ENCODE measurements at regions not wholly inside any gene's neighbourhood (a gene's known extent, or its start where the extent isn't known, plus 50 kb on each side); places are given as distances from the start of the nearest gene placed in this dataset.
A peak's percentile ranks its signal among the peaks of the same experiment; 100 is the strongest.
"Not testable (repeated sequence)": the region's sequence is repeated elsewhere in the genome, so short reads cannot be mapped to it uniquely, and the experiment has no call there.

DNA sequence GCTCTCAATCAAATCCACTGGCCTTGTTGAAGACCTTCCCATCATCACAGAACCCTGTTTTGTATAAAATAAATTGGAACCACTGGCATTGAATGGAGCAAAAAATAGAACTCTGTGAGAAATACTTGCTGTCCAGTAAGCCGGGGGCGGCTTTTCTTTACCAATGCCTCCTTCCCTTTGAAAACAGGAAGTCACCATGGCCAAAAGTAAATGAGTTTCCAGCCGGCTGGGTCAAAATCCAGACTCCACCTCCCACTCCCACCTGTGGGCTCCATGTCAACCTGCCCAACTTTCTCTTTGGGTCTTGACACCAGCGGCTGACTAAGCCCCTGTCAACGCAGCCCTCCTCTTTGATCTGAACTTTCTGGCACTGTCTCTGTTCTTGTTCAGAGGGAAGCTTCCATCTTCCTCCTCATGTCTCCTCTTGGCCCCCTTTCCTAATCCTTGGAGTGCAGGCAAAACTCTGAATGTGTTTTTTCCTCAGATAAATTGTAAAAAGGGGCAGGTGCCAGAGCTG is 95.2 kb downstream of the TFAP2C start:
- no peak for DNase-seq (ENCODE audit: low spot score)

DNA sequence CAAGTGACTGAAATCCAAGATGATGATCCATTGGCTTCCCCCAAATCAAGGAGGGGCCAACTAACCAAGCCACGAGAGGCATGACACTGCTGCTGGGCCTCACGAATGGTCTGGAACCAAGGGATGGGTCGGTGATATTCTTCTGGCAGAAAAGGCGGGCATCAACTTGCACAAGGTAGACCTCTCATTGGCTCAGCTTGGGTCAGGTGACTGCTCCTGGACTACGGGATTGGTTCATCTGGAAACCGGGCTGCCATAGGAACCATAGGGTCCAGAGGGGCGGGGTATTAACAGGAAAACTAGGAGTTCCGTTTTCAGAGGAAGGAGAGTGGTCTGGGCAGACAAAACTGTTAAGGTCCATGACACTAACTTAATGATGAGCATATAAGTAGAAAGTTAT is 100.9 kb downstream of the TFAP2C start:
- no peak for DNase-seq (ENCODE audit: low spot score)

DNA sequence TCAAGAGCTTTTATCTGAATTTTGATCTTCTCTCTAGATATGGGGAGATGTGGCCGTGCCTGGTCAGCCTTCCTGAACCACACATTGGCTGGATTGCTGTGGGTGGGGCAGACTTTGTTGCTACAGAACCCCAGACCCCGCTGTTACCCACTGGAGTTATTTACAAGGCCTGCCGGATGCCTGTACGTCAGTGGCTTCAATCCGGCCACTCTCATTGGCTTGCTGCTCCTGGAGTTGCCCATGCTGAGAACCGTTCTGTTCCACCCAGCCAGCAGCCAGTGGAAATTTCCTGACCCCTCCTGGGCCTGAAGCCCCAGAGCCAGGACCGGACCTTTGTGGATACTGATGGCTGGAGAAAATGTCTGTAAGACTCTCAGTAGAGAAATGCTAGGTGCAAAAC is 101.9 kb downstream of the TFAP2C start:
- DNase-seq (ENCODE audit: low spot score) = no peak

DNA sequence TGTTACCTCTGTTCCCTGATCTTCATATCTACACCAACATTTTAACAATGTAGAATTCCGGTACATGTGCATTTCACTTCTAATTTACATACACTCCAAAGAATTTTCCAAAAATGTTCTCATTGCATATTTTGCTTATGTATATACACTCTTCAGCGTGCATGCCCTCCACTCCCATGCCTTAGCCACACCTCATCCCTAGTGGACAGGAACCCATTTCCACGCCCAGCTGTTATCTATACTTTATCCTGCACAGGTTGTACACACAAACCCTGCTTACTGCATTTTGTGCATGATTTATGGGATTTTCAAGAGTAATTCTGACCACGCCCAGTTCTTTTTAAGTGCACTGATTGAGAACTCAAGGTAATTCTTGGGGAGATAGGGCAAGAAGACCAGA is 102.4 kb downstream of the TFAP2C start:
- DNase-seq (ENCODE audit: low spot score) = no peak

DNA sequence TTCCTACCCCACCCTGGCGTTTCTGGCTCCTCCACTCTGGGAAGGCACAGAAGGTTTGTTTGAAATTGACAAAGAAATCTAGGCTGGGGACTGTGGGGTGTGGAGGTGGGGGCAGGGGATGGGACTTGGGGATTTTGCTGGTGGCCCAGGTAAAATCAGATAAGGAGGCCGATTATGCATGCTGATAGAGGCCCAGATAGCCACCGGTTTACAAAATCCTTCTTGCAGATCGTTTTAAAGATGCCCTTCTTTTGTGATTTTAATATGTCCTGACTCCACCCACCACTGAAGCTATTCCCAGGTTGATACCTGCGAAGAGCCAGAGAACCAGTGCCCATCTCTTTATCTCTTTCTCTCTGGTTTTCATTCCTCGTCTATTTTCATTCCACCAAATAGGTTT is 104.9 kb downstream of the TFAP2C start:
- DNase-seq (ENCODE audit: low spot score) = no peak

DNA sequence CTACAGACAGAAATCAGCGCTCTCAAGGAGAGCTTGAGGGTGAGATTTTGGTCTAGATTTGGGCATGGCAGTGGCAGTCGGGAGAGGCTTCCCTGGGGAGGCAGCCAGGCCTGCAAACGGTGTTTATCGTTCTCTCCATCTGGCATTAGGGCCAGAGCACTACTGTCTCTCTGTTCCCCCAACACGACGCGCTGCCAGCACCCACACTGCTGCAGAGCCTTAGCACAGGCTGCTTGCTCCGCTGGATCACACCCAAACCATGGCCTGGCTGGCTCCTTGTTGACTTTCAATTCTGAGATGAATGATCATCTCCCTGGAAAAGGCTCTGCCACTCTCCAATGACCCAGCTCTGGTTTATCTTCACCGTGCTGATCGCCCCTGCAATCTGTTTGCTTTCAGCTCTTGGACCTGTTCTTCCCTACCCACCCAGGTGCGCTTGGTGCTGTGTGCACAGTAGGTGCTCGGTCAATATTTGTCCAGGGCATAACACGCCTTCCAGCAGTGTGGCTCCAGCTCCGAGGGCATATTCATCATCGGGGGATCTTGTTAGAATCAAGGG is 106.1 kb downstream of the TFAP2C start:
- DNase-seq (ENCODE audit: low spot score) = no peak

DNA sequence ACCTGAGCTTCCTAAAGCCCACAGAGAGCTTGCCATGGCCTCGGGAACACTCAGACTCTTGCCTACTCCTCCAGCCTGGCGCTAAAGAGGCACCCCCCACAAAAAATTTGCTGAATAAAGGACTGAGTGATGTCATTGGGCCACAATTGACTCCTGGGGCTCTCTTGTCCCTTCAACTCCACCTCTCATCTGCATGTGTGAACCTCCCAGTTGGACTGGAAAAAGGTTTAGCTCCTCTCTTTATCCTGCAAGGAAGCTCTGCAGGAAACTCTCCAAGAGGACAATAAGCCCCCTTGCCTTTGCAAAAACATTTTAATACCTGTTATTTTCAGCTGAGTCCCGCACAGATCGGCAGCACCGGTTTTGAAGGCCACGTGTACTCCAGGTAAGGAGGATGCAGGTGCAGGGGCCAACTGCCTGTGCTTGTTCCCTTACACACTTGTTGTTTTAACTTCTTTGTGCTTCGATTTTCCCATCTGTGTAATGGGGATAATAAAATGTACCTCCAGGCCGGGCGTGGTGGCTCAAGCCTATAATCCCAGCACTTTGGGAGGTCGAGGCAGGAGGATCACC is 107.3 kb downstream of the TFAP2C start:
- no peak for DNase-seq (ENCODE audit: low spot score)

DNA sequence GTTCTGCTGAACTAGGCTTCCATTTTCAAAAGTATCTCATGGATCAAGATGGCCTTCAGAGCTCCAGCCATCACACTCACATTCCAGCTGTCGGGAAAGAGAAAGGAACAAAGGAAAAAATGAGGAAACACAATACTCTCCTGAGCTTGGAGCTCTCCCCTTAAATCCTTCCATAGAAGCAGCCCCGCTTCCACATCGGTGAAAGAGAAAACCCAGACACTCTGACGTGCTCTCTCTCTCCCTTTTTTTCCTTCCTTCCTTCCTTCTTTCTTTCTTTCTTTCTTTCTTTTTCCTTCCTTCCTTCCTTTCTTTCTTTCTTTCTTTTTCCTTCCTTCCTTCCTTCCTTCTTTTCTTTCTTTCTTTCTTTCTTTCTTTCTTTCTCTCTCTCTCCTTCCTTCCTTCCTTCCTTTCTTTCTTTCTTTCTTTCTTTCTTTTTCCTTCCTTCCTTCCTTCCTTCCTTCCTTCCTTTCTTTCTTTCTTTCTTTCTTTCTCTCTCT is 115.3 kb downstream of the TFAP2C start:
- not testable (repeated sequence) for DNase-seq (ENCODE audit: low spot score)

DNA sequence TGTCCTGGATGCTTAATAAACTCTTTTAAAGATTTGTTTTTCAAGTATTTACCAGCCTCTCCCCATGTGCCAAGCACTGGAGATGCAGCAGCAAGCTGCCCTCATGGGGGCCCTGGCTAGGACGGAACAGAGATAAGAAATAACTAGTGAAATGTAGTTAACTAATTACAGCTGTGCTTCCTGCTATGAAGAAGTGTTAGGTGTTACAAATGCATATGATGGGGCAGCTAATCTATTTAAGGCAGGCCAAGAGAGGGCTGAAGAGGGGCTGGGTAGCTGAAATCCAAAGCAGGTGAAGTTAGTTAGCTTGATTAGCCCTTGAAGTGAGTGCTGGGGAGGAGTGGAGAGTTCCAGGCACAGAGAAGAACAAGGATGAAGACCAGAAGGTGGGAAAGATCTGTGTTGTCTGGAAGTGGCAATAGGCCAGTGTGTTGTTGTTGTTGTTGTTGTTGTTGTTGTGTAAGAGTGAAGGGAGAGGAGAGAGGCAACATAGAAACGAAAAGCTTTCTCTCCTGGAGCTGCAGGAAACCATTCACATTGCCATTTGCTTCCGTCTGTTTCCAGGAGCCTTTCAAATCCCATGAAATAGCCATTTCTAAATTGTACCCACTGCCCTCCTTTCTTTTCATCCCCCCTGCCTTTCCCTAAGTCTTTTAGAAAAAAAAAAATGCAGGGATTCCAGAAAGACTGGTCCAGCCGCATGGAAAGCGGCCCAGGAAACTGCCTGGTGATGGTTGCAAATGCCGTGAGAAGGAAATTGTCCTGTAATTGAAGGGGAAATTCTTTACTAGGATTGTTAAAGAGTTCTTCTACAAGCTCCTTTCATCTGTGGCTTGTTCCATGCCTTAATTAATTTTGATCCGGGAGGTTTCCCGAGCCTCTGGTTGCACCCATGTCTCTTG is 119.6 kb downstream of the TFAP2C start:
- DNase-seq (ENCODE audit: low spot score) = no peak

DNA sequence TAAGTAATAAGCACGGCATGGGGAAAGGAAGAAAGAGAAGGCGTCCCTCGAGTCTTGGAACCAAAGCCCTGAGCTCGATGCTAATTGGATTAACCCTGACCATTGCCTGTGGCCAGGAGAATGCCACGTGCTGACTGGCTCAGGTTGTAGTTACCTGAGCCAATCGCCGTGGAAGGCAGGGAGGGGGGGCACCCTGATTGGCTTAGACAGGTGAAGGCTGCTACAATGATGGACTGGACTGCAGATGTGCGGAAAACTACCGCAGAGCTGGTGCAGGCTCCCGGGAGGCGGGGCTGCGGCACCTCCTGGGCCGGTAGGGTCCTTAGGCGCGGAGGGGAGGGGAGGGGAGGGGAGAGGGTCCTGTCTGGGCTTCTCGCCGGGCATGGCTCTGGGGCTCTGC is 121.3 kb downstream of the TFAP2C start:
- no peak for DNase-seq (ENCODE audit: low spot score)

DNA sequence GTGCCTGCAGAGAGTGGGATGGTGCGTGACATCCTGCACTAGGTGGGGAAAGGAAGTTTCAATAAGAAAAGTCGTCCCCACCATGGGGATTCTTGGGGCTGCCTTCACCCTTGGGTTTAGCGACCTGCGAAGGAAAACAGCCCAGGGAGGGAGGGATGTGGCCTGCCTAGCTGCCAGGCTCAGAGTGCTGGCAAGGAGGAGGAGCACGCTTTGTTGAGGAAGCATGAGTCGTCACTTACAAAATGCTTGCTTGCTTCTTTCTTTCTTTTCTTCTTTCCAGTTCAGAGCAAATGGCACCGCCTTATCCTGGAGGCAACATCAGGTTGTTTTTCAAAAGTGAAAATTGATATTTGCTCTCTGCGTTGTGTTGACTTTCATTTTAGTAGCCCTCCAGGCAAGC is 123.2 kb downstream of the TFAP2C start:
- DNase-seq (ENCODE audit: low spot score) = peak; percentile 23

DNA sequence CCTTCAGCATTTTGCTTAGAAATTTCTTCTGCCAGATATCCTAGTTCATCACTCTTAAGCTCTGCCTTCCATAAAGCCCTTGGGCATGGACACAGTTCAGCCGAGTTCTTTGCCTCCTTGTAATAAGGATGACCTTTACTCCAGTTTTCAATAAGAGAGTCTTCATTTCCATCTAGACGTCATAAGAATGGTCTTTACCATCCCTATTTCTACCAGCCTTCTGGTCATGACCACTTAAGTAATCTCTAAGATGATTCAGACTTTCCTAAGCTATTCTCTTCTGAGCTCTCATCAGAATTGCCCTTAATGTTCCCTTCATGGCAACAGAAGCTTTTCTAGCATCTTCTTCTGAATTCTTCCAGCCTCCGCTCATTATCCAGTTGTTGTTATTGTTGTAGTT is 126.1 kb downstream of the TFAP2C start:
- no peak for DNase-seq (ENCODE audit: low spot score)

DNA sequence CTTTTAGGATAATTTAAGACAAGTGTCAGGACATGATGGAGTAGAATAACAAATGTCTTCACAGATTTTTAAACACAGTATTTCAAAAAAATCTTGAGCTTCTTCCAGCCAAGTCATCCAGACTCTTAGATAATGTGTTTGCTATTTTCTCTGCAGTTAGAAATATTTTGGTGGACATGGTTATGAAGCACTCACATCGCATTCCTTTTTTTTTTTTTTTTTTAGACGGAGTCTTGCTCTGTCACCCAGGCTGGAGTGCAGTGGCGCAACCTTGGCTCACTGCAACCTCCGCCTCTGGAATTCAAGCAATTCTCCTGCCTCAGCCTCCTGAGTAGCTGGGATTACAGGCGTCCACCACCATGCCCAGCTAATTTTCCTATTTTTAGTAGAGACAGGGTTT is 127.6 kb downstream of the TFAP2C start:
- DNase-seq (ENCODE audit: low spot score) = not testable (repeated sequence)

DNA sequence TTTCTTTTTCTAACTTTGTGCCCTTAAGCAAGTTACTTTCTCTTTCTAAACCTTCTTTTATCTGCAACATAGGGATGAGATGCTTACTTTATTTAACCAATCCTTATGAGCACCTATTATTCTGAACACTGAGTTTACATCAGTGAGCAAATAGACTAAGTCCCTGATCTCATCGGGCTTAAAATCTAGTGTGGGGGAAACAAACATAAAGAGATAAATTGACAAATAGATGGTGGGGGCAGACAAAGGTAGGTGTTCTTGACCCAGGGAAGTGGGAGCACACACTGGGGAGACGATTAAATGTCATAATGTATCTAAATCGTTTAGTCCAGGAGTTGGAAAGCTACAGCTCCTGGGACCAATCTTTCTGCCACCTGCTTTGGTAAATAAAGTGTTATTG is 129.6 kb downstream of the TFAP2C start:
- no peak for DNase-seq (ENCODE audit: low spot score)

DNA sequence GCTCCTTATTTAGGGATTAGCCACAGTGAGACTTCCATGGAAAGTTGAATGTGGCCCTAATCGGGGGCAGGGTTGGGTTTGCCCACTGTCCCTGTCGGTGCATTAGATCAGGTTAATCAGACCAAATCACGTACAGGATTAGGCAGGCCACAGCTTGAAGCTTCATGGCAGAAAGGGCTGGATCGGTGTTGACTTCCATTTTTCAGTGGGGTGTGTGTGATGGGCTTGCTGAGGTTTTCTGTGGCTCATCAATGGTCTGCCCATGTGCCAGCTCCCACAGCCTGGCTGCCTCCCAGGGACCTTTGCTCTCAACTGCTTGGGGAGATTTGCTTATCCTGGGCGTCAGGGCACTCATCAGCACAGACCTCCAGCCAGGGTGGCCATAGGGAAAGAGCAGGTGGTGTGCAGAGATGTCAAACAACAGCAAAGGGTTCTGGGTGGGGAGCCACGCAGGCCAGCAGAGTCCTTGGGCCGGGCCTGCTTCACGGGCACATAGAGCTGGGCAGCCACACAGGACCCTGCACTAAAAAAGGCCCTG is 130.7 kb downstream of the TFAP2C start:
- DNase-seq (ENCODE audit: low spot score) = no peak

DNA sequence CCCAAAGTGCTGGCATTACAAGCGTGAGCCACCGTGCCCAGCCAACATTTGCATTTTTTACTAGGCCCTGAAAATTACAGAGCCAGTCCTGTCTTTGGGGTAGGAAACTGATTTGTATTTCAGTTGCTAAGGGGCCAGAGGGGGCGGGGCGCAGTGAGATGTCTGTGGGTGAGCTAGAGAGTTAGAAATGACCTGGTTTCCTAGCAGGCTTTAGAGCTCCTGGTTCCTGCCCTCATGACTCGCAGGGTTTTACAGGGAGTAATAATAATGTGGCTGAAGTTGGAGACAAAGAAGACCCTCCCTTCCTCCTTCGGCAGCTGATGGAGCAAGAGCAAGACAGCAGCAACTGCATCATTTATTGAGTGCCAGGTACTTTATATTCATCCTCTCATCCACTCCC is 131.5 kb downstream of the TFAP2C start:
- DNase-seq (ENCODE audit: low spot score) = no peak

DNA sequence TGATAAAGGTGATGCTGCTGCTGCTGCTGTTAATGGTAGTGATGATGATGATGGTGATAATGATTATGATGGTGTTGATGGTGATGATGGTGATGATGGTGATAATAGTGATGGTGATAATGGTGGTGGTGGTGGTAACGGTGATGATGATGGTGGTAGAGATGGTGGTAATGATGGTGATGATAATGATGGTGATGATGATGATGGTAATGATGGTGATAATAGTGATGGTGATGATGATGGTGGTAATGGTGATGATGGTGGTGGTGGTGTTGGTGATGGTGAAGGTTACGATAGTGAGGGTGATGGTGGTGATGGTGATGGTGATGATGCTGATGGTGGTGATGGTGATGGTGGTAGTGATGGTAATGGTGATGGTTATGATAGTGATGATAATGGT is 132.3 kb downstream of the TFAP2C start:
- DNase-seq (ENCODE audit: low spot score) = no peak

DNA sequence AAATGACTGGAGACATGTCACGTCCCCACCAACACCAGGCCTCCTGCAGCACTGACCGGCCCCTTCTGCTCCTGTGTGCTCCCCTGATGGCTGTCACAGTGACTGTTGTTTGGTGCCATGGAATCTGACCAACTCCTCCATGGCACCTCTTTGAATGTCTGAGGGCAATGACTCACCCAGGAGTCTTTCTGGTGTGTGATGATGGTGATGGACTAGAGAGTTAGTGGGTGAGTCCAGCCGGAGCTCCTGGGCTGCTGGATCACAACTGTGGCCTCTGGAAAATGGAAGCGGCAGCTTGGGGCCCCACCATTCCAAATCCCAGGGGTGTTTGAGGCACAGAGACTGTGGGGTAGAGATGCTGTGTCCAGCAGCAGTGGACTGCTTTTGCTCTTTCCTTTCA is 133.3 kb downstream of the TFAP2C start:
- no peak for DNase-seq (ENCODE audit: low spot score)

DNA sequence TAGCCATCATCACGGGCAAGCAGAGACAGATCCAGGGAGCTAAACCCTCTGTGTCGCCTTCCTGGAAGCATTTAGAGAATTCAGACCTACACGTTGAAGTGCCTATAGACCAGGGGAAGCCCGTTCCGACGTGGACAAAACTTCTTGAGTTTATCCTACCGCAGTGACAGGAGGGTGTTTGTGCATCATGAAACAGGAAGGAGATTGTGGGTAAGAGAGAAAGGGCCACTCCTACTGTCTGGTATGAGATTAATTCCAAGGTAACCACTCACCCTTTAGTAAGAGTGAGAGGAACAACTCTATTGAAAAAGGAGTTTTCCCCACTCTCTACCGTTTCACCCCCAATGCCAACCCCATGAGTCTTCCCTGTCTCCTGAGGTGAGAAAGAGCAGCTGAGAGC is 133.7 kb downstream of the TFAP2C start:
- DNase-seq (ENCODE audit: low spot score) = no peak

DNA sequence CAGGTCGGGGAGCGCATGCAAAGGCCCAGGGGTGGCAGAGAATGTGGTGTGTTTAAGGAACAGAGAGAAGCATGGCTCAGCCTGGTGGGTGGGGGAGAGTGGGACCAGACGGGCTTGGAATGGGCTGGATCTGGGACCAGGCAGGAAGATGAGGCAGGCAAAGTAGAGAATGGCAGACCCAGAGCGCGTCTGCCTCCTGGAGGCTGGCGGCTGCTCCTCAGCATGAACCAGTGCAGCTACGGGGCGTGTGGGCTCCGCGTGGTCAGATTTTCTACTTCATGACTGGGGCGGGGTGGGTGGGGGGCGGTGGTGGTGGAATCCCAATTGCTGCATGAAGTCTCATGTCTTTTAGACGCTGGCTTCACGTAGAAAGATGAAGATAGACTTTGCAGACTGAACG is 135.6 kb downstream of the TFAP2C start:
- no peak for DNase-seq (ENCODE audit: low spot score)

DNA sequence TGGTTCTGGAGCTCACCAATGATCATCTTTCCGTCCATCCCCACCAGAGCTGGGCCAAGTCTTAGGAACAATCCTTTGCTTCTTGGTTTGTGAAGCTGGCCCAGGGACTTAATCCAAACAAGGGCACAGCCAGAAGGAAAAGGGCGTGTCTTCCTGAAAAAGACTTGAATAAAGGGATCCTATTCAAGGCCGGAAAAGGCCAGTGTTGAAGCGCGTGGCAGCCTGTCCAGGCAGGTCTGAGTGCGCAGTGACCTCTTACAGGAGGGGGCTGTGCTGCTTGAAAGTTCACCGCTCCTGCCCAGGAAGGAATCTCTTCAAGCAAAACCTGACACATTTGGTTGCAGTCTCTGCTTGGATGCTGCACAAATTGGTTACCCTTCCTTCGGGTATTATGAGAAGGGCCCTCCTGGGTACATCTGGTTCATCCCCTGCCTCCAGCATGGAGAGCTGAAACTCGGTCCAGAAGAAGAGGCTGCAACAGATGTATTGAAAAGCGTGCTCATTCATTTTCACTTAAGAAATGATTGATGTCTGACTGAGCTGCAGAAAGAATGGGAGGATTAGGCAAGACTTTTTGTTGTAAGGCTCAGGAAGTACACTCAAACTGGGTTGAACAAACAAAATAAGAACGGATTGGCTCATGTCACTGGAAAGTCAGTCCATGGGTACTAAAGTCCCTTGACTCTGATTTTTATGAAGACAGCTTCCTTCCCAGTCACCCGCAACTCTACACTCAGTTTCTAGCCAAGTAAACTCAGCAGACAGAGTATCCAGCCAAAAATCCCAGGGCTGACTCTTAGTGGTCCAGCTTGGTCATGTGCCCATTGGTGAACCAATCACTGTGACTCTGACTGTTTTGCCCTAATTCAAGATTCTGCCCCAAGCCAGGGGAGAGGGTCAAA is 136.3 kb downstream of the TFAP2C start:
- DNase-seq (ENCODE audit: low spot score) = no peak

DNA sequence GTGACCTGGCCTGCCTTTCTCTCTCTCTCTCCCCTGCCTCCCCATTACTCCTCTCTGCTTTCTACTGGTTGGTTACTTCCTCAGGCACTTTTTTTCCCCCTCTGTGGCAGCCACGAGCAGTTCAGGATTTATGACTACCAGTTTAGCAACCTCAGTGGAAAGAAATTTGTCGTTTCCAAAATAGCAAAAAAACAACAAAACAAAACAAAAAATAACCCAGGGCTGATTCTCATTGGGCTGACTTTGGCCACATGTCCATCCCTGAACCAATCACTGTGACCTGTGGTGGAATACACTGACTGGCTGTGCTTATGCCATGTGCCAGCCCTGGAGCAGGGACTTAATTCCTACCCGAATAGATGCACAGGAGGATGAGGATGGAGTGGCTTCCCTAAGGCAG is 137.4 kb downstream of the TFAP2C start:
- DNase-seq (ENCODE audit: low spot score) = no peak
